ENCODE measurements at regions not wholly inside any gene's neighbourhood (a gene's known extent, or its start where the extent isn't known, plus 50 kb on each side); places are given as distances from the start of the nearest gene placed in this dataset.

GRCh38 chrX:75997692-75998091 is 175.2 kb upstream of the PBDC1 start:
- Histone ChIP-seq H3K14ac (replicated peaks; ENCODE audit: low read depth, low read length) (no peak overlapping the region), H3K4me1 (ENCODE audit: control insufficient read depth, insufficient read depth, low read length) (no peaks in the 10 kb centered on the region), H2BK5ac (ENCODE audit: low read depth, low read length, poor library complexity, severe bottlenecking) (no peak overlapping the region), H3K4me3 (ENCODE audit: insufficient read depth, low read depth, low read length) (no peak overlapping the region), H3K23ac (ENCODE audit: low read depth, low read length) (no peak overlapping the region), H3K27ac (ENCODE audit: insufficient read depth, low read length) (no peak overlapping the region), H3K27me3 (ENCODE audit: control insufficient read depth, insufficient read depth, low read length) (no peaks in the 10 kb centered on the region), H4K91ac (ENCODE audit: insufficient read depth, low read depth, low read length) (no peak overlapping the region), H2BK120ac (ENCODE audit: low read depth, low read length) (no peak overlapping the region), H3K4ac (ENCODE audit: low read depth, low read length) (no peak overlapping the region), H3K9ac (ENCODE audit: low read depth, low read length) (no peak overlapping the region), H3K36me3 (ENCODE audit: control insufficient read depth, insufficient read depth, low read length) (no peaks in the 10 kb centered on the region), H3K18ac (ENCODE audit: low read depth, low read length) (no peak overlapping the region), H2AK9ac (replicated peaks; ENCODE audit: low read depth, low read length, poor library complexity) (no peak overlapping the region), H4K8ac (ENCODE audit: low read depth in 2 of 2, low read length in 2 of 2) (no peak overlapping the region), H4K20me1 (ENCODE audit: insufficient read depth, low read length) (no peaks in the 10 kb centered on the region), H3K4me2 (ENCODE audit: low read depth, low read length) (no peak overlapping the region), H2AK5ac (ENCODE audit: low read depth, low read length) (no peak overlapping the region), H2AFZ (replicated peaks; ENCODE audit: low read length, poor library complexity) (no peak overlapping the region), H2BK15ac (ENCODE audit: low read depth, low read length) (no peak overlapping the region), H3K9me3 (ENCODE audit: control insufficient read depth, insufficient read depth, low read length) (no peaks in the 10 kb centered on the region), H4K5ac (ENCODE audit: low read depth, low read length) (no peak overlapping the region), H3K9me1 (ENCODE audit: insufficient read depth, low read length) (no peaks in the 10 kb centered on the region), H2BK20ac (ENCODE audit: low read depth, low read length) (no peak overlapping the region), H3K56ac (ENCODE audit: extremely low read depth, insufficient read depth, low read length) (no peak overlapping the region), H3K79me1 (ENCODE audit: low read depth in 1 of 2, low read length in 2 of 2) (no peaks in the 10 kb centered on the region)
- ChIA-PET POLR2A (ENCODE audit: unreplicated experiment) (no interaction called here), CTCF (no interaction called here)
- BruUV-seq (replicated peaks) = no TSS peak
- no peak for DNase-seq
- dilution Hi-C loops (cut with HindIII; ENCODE audit: low sequenced_read_pairs, unreplicated experiment) (no loop called here), in situ Hi-C loops (cut with MboI; ENCODE audit: low sequenced_read_pairs) (no loop called here), intact Hi-C loops (cut with micrococcal nuclease) (no loop called here)
- ATAC-seq (ENCODE audit: low read depth) = no peak
- TF ChIP-seq MXI1 (IDR thresholded peaks at IDR 0.05; ENCODE audit: borderline replicate concordance, low read depth, low read length) = no peak
- TF ChIP-seq POLR2A (IDR thresholded peaks at IDR 0.05; ENCODE audit: low read depth, low read length) = no peak
- no peak for TF ChIP-seq SMC3 (IDR thresholded peaks at IDR 0.05; ENCODE audit: low read depth, low read length)
- no peak for TF ChIP-seq MAZ (IDR thresholded peaks at IDR 0.05; ENCODE audit: borderline replicate concordance, low read depth, low read length)
- TF ChIP-seq, protein P1, sequence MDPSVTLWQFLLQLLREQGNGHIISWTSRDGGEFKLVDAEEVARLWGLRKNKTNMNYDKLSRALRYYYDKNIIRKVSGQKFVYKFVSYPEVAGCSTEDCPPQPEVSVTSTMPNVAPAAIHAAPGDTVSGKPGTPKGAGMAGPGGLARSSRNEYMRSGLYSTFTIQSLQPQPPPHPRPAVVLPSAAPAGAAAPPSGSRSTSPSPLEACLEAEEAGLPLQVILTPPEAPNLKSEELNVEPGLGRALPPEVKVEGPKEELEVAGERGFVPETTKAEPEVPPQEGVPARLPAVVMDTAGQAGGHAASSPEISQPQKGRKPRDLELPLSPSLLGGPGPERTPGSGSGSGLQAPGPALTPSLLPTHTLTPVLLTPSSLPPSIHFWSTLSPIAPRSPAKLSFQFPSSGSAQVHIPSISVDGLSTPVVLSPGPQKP (IDR thresholded peaks at IDR 0.05; ENCODE audit: borderline replicate concordance, low read depth, low read length) = no peak
- TF ChIP-seq RFX5 (IDR thresholded peaks at IDR 0.05; ENCODE audit: low read depth, low read length) = no peak
- no peak for TF ChIP-seq FOS (IDR thresholded peaks at IDR 0.05; ENCODE audit: low read depth, low read length)
- TF ChIP-seq NFE2L2 (IDR thresholded peaks at IDR 0.05; ENCODE audit: low read depth, low read length) = no peak
- WGBS, 2 experiments (ENCODE audit: extremely low coverage in 2 of 2, insufficient read length in 1 of 2) = no CpG with 5 or more reads among the region's 3 CpGs

All from IMR-90 (cell line).